ENCODE measurements at regions not wholly inside any gene's neighbourhood (a gene's known extent, or its start where the extent isn't known, plus 50 kb on each side); places are given as distances from the start of the nearest gene placed in this dataset.
"Not testable (repeated sequence)": the region's sequence is repeated elsewhere in the genome, so short reads cannot be mapped to it uniquely, and the experiment has no call there.

- Histone ChIP-seq H3K4me1 (no peaks in the 10 kb centered on the region), H3K27me3 (no peaks in the 10 kb centered on the region), H3K4me3 (no peak overlapping the region), H3K36me3 (no peaks in the 10 kb centered on the region), H3K9me3 (no peaks in the 10 kb centered on the region), H3K27ac (no peak overlapping the region)
- no peak for DNase-seq
- TF ChIP-seq CTCF (IDR thresholded peaks at IDR 0.05): no peak
- no peak for TF ChIP-seq POLR2A (IDR thresholded peaks at IDR 0.05)
Observed at GRCh38 chrX:104469771-104470170, 96.2 kb upstream of the IL1RAPL2 start.

GRCh38 chrX:104459796-104460195, 106.2 kb upstream of the IL1RAPL2 start:
- Histone ChIP-seq H3K27me3 (no peaks in the 10 kb centered on the region), H3K4me1 (no peaks in the 10 kb centered on the region), H3K4me3 (no peak overlapping the region), H3K36me3 (no peaks in the 10 kb centered on the region), H3K27ac (no peak overlapping the region), H3K9me3 (no peaks in the 10 kb centered on the region)
- no peak for DNase-seq
- TF ChIP-seq POLR2A (IDR thresholded peaks at IDR 0.05) (no peak), CTCF (IDR thresholded peaks at IDR 0.05) (no peak)

- H3K27ac ChIP-seq, H3K4me1 ChIP-seq, H3K9me3 ChIP-seq, H3K27me3 ChIP-seq, H3K36me3 ChIP-seq, DNase-seq, H3K4me3 ChIP-seq: not testable (repeated sequence)
Observed at GRCh38 chrX:104457130-104457529, 108.9 kb upstream of the IL1RAPL2 start.

- H3K27me3 ChIP-seq: no peaks in the 10 kb centered on the region
- no peaks in the 10 kb centered on the region for H3K9me3 ChIP-seq
- no peak for TF ChIP-seq CTCF (IDR thresholded peaks at IDR 0.05)
- TF ChIP-seq POLR2A (IDR thresholded peaks at IDR 0.05): no peak
- H3K4me1 ChIP-seq: no peaks in the 10 kb centered on the region
- H3K27ac ChIP-seq: no peak overlapping the region
- H3K36me3 ChIP-seq: no peaks in the 10 kb centered on the region
- no peak for DNase-seq
- H3K4me3 ChIP-seq: no peak overlapping the region
Observed at GRCh38 chrX:104450316-104450715, 115.7 kb upstream of the IL1RAPL2 start.

- Histone ChIP-seq H3K36me3 (no peaks in the 10 kb centered on the region), H3K9me3 (no peaks in the 10 kb centered on the region)
Observed at GRCh38 chrX:104445591-104445990, 120.4 kb upstream of the IL1RAPL2 start.

GRCh38 chrX:104435249-104435648, 130.8 kb upstream of the IL1RAPL2 start:
- TF ChIP-seq POLR2A (IDR thresholded peaks at IDR 0.05): no peak
- no peak for TF ChIP-seq CTCF (IDR thresholded peaks at IDR 0.05)
- no peaks in the 10 kb centered on the region for H3K36me3 ChIP-seq
- DNase-seq: no peak
- H3K9me3 ChIP-seq: no peaks in the 10 kb centered on the region
- no peaks in the 10 kb centered on the region for H3K4me1 ChIP-seq
- H3K27ac ChIP-seq: no peak overlapping the region
- no peak overlapping the region for H3K4me3 ChIP-seq
- no peaks in the 10 kb centered on the region for H3K27me3 ChIP-seq

More at GRCh38 chrX:104445591-104445990, 120.4 kb upstream of the IL1RAPL2 start:
- no peak overlapping the region for H3K27ac ChIP-seq
- no peak for TF ChIP-seq CTCF (IDR thresholded peaks at IDR 0.05)
- TF ChIP-seq POLR2A (IDR thresholded peaks at IDR 0.05): no peak
- no peaks in the 10 kb centered on the region for H3K4me1 ChIP-seq
- H3K27me3 ChIP-seq: no peaks in the 10 kb centered on the region
- H3K4me3 ChIP-seq: no peak overlapping the region
- DNase-seq: no peak

All from Peyer's patch (tissue), 4 donors.